ENCODE measurements at regions not wholly inside any gene's neighbourhood (a gene's known extent, or its start where the extent isn't known, plus 50 kb on each side); places are given as distances from the start of the nearest gene placed in this dataset.

DNA sequence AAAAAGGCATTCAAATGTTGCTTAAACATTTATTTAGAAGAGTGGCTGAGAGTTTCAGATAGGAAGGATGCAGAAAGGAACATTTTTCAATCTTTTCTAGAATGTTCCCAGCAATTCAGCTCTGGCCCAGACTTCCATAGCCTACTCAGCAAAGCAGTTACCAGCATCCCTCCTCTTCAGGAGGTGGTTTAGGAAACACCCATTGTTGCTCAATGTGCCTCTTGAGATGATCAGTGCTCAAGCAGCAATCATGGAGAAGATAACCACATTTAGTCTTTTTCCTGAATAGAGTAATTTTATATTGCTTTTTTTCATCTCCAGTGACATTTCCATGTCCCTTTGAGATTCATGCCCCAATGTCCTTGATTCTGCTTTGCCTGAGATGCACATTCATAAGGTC lies 328.7 kb upstream of the PPARGC1A start:
- Histone ChIP-seq H2BK15ac (ENCODE audit: low read length) (no peak overlapping the region), H3K79me1 (ENCODE audit: low read depth, low read length) (no peaks in the 10 kb centered on the region), H3K23me2 (ENCODE audit: low read depth, low read length) (no peaks in the 10 kb centered on the region), H4K20me1 (replicated peaks in 1 of 2; ENCODE audit: control insufficient read depth in 1 of 2, insufficient read depth in 2 of 2, low read length in 2 of 2) (no peaks in the 10 kb centered on the region), H3K4ac (replicated peaks; ENCODE audit: insufficient read length, low read depth, low read length) (no peak overlapping the region), H3K4me1 (replicated peaks in 1 of 4; ENCODE audit: control insufficient read depth in 3 of 4, insufficient read depth in 4 of 4, low read length in 3 of 4) (no peaks in the 10 kb centered on the region), H3K36me3 (ENCODE audit: control insufficient read depth in 2 of 4, insufficient read depth in 4 of 4, low read length in 3 of 4) (no peaks in the 10 kb centered on the region), H3K27ac (ENCODE audit: low read depth, low read length) (no peak overlapping the region), H3K4me3 (ENCODE audit: extremely low read depth in 1 of 4, insufficient read depth in 2 of 4, low read depth in 3 of 4, low read length in 4 of 4) (no peak overlapping the region), H4K8ac (ENCODE audit: extremely low read depth, insufficient read depth, low read length) (no peak overlapping the region), H2BK12ac (ENCODE audit: low read depth, low read length) (no peak overlapping the region), H3K4me2 (ENCODE audit: insufficient read depth in 1 of 2, low read depth in 2 of 2, low read length in 2 of 2) (no peak overlapping the region), H3K18ac (ENCODE audit: extremely low read depth, low read length) (no peak overlapping the region), H3K14ac (ENCODE audit: insufficient read length) (no peak overlapping the region), H2BK120ac (replicated peaks; ENCODE audit: low read depth, low read length) (no peak overlapping the region), H3K23ac (ENCODE audit: insufficient read length) (no peak overlapping the region), H3K79me2 (ENCODE audit: control insufficient read depth in 1 of 2, insufficient read depth in 2 of 2, low read length in 2 of 2) (no peaks in the 10 kb centered on the region), H3K9me3 (ENCODE audit: insufficient read depth in 2 of 2, low read depth in 1 of 2, low read length in 1 of 2) (no peaks in the 10 kb centered on the region), H3K56ac (replicated peaks; ENCODE audit: insufficient read length, low read depth, low read length) (no peak overlapping the region), H4K5ac (ENCODE audit: insufficient read length, low read depth, low read length) (no peak overlapping the region), H3K27me3 (replicated peaks in 1 of 4; ENCODE audit: control insufficient read depth in 3 of 4, extremely low read depth in 1 of 4, insufficient read depth in 3 of 4, low read length in 3 of 4) (no peaks in the 10 kb centered on the region), H2BK20ac (ENCODE audit: low read length) (no peak overlapping the region), H2AK5ac (ENCODE audit: low read depth, low read length) (no peak overlapping the region), H2BK5ac (ENCODE audit: low read depth, low read length) (no peak overlapping the region), H2AFZ (ENCODE audit: low read length) (no peak overlapping the region), H4K91ac (replicated peaks; ENCODE audit: insufficient read length, low read length) (no peak overlapping the region), H3K9ac (replicated peaks in 1 of 4; ENCODE audit: extremely low read depth in 1 of 4, low read depth in 3 of 4, low read length in 3 of 4) (no peak overlapping the region)
- FAIRE-seq, result no peak
- POLR2A ChIA-PET (ENCODE audit: partially characterized antibody), result no interaction called here
- DNase-seq (ENCODE audit: low read depth in 1 of 2, low spot score in 2 of 2), result no peak
- CTCF ChIA-PET (ENCODE audit: partially characterized antibody), result interaction anchor here (0.6 to 1.0 kb wide), 2 partner anchors 9 to 163 kb away, joined by 3 read pairs; no protein-coding TSS in a partner anchor
- TF ChIP-seq SRF (IDR thresholded peaks at IDR 0.05; ENCODE audit: low read depth, low read length) (no peak), POLR2A (IDR thresholded peaks at IDR 0.05; ENCODE audit: control extremely low read depth in 1 of 2, low read depth in 2 of 2, low read length in 2 of 2) (no peak), EP300 (IDR thresholded peaks at IDR 0.05; ENCODE audit: borderline replicate concordance in 1 of 2, low read depth in 2 of 2, low read length in 2 of 2) (no peak), RBBP5 (IDR thresholded peaks at IDR 0.05; ENCODE audit: borderline replicate concordance, low read depth, low read length) (no peak), NANOG (IDR thresholded peaks at IDR 0.05; ENCODE audit: insufficient read depth, low read depth, low read length, poor library complexity, severe bottlenecking) (no peak), SIRT6 (IDR thresholded peaks at IDR 0.05; ENCODE audit: low read length) (no peak), YY1 (IDR thresholded peaks at IDR 0.05; ENCODE audit: low read depth, low read length) (no peak), SP1 (IDR thresholded peaks at IDR 0.05; ENCODE audit: low read depth, low read length) (no peak), CHD1 (IDR thresholded peaks at IDR 0.05; ENCODE audit: low read depth, low read length) (no peak), CBX8 (IDR thresholded peaks at IDR 0.05; ENCODE audit: borderline replicate concordance, low read depth, low read length) (no peak), RNF2 (IDR thresholded peaks at IDR 0.05; ENCODE audit: borderline replicate concordance, low read depth, low read length, missing control alignments, poor library complexity, severe bottlenecking) (no peak), SP4 (IDR thresholded peaks at IDR 0.05; ENCODE audit: low read length) (no peak), RFX5 (IDR thresholded peaks at IDR 0.05; ENCODE audit: borderline replicate concordance, low read depth, low read length) (no peak)
- TF ChIP-seq, protein P1, sequence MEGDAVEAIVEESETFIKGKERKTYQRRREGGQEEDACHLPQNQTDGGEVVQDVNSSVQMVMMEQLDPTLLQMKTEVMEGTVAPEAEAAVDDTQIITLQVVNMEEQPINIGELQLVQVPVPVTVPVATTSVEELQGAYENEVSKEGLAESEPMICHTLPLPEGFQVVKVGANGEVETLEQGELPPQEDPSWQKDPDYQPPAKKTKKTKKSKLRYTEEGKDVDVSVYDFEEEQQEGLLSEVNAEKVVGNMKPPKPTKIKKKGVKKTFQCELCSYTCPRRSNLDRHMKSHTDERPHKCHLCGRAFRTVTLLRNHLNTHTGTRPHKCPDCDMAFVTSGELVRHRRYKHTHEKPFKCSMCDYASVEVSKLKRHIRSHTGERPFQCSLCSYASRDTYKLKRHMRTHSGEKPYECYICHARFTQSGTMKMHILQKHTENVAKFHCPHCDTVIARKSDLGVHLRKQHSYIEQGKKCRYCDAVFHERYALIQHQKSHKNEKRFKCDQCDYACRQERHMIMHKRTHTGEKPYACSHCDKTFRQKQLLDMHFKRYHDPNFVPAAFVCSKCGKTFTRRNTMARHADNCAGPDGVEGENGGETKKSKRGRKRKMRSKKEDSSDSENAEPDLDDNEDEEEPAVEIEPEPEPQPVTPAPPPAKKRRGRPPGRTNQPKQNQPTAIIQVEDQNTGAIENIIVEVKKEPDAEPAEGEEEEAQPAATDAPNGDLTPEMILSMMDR (IDR thresholded peaks at IDR 0.05; ENCODE audit: control extremely low read depth in 1 of 3, insufficient read depth in 1 of 3, low read depth in 1 of 3, low read length in 3 of 3), result no peak
